Esophagus muscularis mucosa (tissue), 4 donors: ENCODE measurements at regions not wholly inside any gene's neighbourhood (a gene's known extent, or its start where the extent isn't known, plus 50 kb on each side); places are given as distances from the start of the nearest gene placed in this dataset.

Experiments
- DNase-seq: peaks from one replicate; pipeline ENCODE4 v3.0.0-alpha.2; 2017; ENCODE audit errors: extremely low spot score
- H3K27ac ChIP-seq, 4 donors: fragments of 200-600 bp; sonication (generic); replicated peaks in 1 of 4; 1 replicate in 3 of 4; 2 replicates in 1 of 4; pipeline ENCODE4 v1.5.1; 2016 to 2019; ENCODE audit warnings: mild to moderate bottlenecking in 1 of 4
- H3K27me3 ChIP-seq, 4 donors: fragments of 200-600 bp; sonication (generic); one replicate each; pipeline versions ENCODE4 v1.5.1 to v1.6.0; 2016 to 2019
- H3K36me3 ChIP-seq, 4 donors: fragments of 200-600 bp; sonication (generic); one replicate each; pipeline ENCODE4 v1.5.1; 2016 to 2019
- H3K4me1 ChIP-seq, 4 donors: fragments of 200-600 bp; sonication (generic); one replicate each; pipeline ENCODE4 v1.5.1; 2016 to 2019
- H3K4me3 ChIP-seq, 4 donors: fragments of 200-600 bp; sonication (generic); 1 replicate in 2 of 4; 2 replicates in 2 of 4; pipeline ENCODE4 v1.5.1; 2016 to 2019; ENCODE audit warnings: mild to moderate bottlenecking in 4 of 4, moderate library complexity in 1 of 4
- H3K9me3 ChIP-seq, 4 donors: fragments of 200-600 bp; sonication (generic); 1 replicate in 3 of 4; 2 replicates in 1 of 4; pipeline ENCODE4 v1.5.1; 2016 to 2019
- CTCF ChIP-seq, 3 experiments: fragments of 200-600 bp in 2 of 3; fragments of 450-650 bp in 1 of 3; sonication (generic) in 2 of 3; IDR thresholded peaks; one replicate each; pipeline ENCODE4 v1.5.1; 2017 to 2019; ENCODE audit warnings: antibody characterized with exemption in 3 of 3, mild to moderate bottlenecking in 2 of 3, moderate library complexity in 1 of 3
- EP300 ChIP-seq: sonication (generic); formaldehyde crosslinking; IDR thresholded peaks from one replicate; pipeline ENCODE4 v1.6.1; 2017; ENCODE audit warnings: antibody characterized with exemption
- POLR2A ChIP-seq: fragments of 450-650 bp; IDR thresholded peaks from one replicate; pipeline ENCODE4 v1.6.1; 2017; ENCODE audit warnings: antibody characterized with exemption, moderate library complexity, mild to moderate bottlenecking, low read depth
- POLR2AphosphoS5 ChIP-seq, 2 donors: sonication (generic); formaldehyde crosslinking; IDR thresholded peaks; one replicate each; pipeline ENCODE4 v1.6.1; 2017; ENCODE audit warnings: antibody characterized with exemption in 2 of 2
- WGBS: methylation state at CpG from one replicate; pipeline ENCODE4 v1.1.5; 2018; 5-methylcytosine and 5-hydroxymethylcytosine counted together
- intact Hi-C: fragments of 100-400 bp; cut with DNase I; formaldehyde crosslinking; loops from one replicate; pipeline ENCODE4 v1.15.1; 2023

DNA sequence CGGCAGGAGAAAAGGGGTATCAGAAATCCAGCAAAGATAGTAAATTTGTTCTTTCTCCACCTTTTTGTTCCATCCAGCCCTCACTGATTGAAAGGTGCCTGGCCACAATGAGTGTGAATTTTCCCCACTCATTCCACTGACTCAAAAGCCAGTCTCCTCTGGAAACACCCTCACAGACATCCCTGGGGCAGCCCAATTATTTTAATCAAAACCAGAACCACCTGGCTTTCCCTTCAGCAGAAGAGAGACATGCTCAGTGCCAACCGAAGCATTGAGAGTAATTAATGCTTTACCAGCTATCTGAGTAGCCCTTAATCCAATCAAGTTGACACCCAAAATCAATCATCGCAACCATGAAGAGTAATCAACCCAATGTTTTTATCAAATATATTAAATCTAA lies 1129.6 kb upstream of the GBE1 start:
- Histone ChIP-seq H3K4me3 (no peak overlapping the region), H3K4me1 (no peaks in the 10 kb centered on the region), H3K27me3 (no peaks in the 10 kb centered on the region), H3K9me3 (no peaks in the 10 kb centered on the region), H3K36me3 (no peaks in the 10 kb centered on the region), H3K27ac (no peak overlapping the region)
- no peak for TF ChIP-seq POLR2A
- no peak for TF ChIP-seq POLR2AphosphoS5 (IDR thresholded peaks at IDR 0.05)
- TF ChIP-seq EP300 = no peak
- TF ChIP-seq CTCF (IDR thresholded peaks at IDR 0.05) = no peak
- no peak for DNase-seq
- WGBS = 61% methylated on average over 3 of the region's 3 CpGs
- intact Hi-C loops = no loop called here

DNA sequence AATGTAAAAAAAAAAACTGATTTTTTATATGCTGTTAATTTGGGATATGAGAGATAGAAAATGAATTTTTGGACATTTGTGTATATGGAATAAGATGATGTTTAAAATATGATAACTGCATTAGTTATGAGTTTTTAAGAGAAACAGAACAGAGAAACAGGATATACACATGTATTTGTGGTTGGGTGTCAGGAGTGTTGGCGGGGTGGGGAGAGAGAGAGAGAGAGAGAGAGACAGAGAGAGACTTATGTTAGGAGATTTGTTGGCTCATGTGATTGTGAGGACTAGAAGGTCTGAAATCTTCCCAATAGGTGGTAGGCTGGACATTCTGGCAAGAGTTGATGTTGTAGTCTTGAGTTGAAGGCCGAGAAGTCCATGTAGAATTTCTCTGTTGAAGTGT lies 1121.6 kb upstream of the GBE1 start:
- intact Hi-C loops = no loop called here
- 82% methylated on average over 2 of the region's 2 CpGs for WGBS

GRCh38 chr3:82875401-82875800 lies 1114.0 kb upstream of the GBE1 start:
- no peaks in the 10 kb centered on the region for H3K27me3 ChIP-seq
- TF ChIP-seq POLR2A (no peak), CTCF (IDR thresholded peaks at IDR 0.05) (no peak), POLR2AphosphoS5 (IDR thresholded peaks at IDR 0.05) (no peak), EP300 (no peak)
- no peaks in the 10 kb centered on the region for H3K4me1 ChIP-seq
- DNase-seq = no peak
- intact Hi-C loops = no loop called here
- WGBS = 33% methylated on average over 1 of the region's 1 CpG
- H3K36me3 ChIP-seq = no peaks in the 10 kb centered on the region
- H3K9me3 ChIP-seq = no peaks in the 10 kb centered on the region
- H3K27ac ChIP-seq = no peak overlapping the region
- no peak overlapping the region for H3K4me3 ChIP-seq

More for the DNA sequence above, 1121.6 kb upstream of the GBE1 start:
- no peak overlapping the region for H3K4me3 ChIP-seq
- no peaks in the 10 kb centered on the region for H3K36me3 ChIP-seq
- H3K9me3 ChIP-seq = no peaks in the 10 kb centered on the region
- no peaks in the 10 kb centered on the region for H3K4me1 ChIP-seq
- no peak for DNase-seq
- H3K27ac ChIP-seq = no peak overlapping the region
- TF ChIP-seq POLR2AphosphoS5 (IDR thresholded peaks at IDR 0.05) = no peak
- TF ChIP-seq CTCF (IDR thresholded peaks at IDR 0.05) = no peak
- no peak for TF ChIP-seq EP300
- TF ChIP-seq POLR2A = no peak
- no peaks in the 10 kb centered on the region for H3K27me3 ChIP-seq

- no peak for TF ChIP-seq CTCF (IDR thresholded peaks at IDR 0.05)
- TF ChIP-seq POLR2AphosphoS5 (IDR thresholded peaks at IDR 0.05) = no peak
- TF ChIP-seq POLR2A = no peak
- no peak for TF ChIP-seq EP300
- H3K36me3 ChIP-seq = no peaks in the 10 kb centered on the region
- intact Hi-C loops = no loop called here
- peaks cover 0 to 5% (median 0%) of the 10 kb centered on the region in 4 donors for H3K9me3 ChIP-seq
- no peak for DNase-seq
- H3K4me1 ChIP-seq = no peaks in the 10 kb centered on the region
- H3K27ac ChIP-seq = no peak overlapping the region
- no peaks in the 10 kb centered on the region for H3K27me3 ChIP-seq
- H3K4me3 ChIP-seq = no peak overlapping the region
Measured at GRCh38 chr3:82839871-82840270, 1078.4 kb upstream of the GBE1 start.

DNA sequence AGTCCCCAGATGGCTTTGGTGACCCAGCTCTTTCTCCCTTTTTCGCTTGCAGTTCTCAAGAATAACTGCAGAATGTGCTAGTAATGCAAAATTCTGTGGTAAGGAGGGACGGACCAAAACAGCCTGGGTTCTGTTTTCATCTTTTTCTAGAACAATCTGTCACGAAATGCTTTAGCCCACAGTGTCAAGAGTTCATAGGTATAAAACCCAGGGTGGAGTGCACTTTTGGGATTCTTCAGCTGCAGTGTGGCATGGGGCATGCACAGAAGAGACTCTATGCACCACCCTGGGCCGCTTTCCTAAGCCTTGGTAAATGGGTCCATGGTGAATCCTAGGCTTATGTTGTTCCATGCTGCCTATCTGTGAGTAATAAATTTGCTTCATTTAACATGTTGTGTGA lies 1072.7 kb upstream of the GBE1 start:
- TF ChIP-seq EP300 (no peak), POLR2AphosphoS5 (IDR thresholded peaks at IDR 0.05) (no peak), POLR2A (no peak), CTCF (IDR thresholded peaks at IDR 0.05) (no peak)
- no peaks in the 10 kb centered on the region for H3K27me3 ChIP-seq
- 71% methylated on average over 4 of the region's 4 CpGs for WGBS
- no peak for DNase-seq
- no peak overlapping the region for H3K27ac ChIP-seq
- peaks cover 0 to 4% (median 0%) of the 10 kb centered on the region in 4 donors for H3K9me3 ChIP-seq
- no peaks in the 10 kb centered on the region for H3K4me1 ChIP-seq
- H3K4me3 ChIP-seq = no peak overlapping the region
- intact Hi-C loops = no loop called here
- H3K36me3 ChIP-seq = no peaks in the 10 kb centered on the region
